HG03520 (cell line): ENCODE measurements at regions not wholly inside any gene's neighbourhood (a gene's known extent, or its start where the extent isn't known, plus 50 kb on each side); places are given as distances from the start of the nearest gene placed in this dataset.

Experiments
- ATAC-seq: cut with Tn5 transposase; IDR thresholded peaks from one replicate; pipeline ENCODE4 v1.9.1; 2021; ENCODE audit warnings: mild to moderate bottlenecking, moderate library complexity; ENCODE audit not compliant: unreplicated experiment

DNA sequence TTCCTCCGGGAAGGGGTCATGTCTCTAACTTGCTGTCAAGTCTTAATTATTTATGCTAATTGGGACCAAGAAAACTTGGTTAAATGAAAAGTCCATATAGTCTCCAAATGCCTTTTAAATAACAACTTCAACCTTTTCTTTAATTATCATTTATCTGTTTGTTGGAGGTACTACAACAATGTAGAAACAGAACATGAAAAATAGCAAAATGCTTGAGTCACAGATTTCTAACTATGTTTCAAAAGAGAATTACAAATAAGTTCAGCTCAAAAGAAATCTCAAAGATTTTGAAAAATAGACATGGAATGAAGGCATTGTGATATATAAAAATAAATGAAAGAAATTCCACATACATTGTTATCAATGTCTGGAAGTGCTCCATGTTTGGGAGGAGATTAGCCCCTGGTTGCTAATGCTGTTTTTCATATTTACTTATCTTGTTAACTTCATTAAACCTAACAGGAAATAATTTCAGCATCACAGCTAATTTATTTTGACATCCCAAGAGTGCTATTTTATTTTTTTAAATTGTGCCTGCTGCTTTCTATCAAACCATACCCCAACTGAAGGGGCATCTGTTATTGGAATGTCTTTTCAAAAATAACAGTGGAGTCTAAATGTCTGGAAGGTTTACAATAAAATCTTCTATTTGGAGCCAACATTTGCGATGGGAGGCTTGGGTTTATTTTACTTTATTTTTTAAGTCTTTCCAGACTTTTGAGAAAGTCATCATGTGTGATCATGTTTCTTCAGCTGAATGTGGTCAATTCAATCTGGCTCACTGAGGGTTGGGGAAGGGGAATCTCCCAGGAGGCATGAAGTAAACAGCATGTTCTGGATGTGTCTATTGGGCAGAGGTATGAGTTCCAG lies 53.1 kb upstream of the ANKRD55 start:
- no peak for ATAC-seq

GRCh38 chr5:56282951-56283350 lies 49.8 kb upstream of the ANKRD55 start:
- ATAC-seq = no peak
